Tibial nerve (tissue), 4 donors: ENCODE measurements at regions not wholly inside any gene's neighbourhood (a gene's known extent, or its start where the extent isn't known, plus 50 kb on each side); places are given as distances from the start of the nearest gene placed in this dataset.

Source experiments
- DNase-seq, 2 donors: peaks; one replicate each; pipeline ENCODE4 v3.0.0-alpha.2; 2019; ENCODE audit warnings: low spot score in 2 of 2
- H3K27ac ChIP-seq, 4 donors: fragments of 200-600 bp; sonication (generic) in 3 of 4; one replicate each; pipeline ENCODE4 v1.5.1; 2017 to 2019; ENCODE audit warnings: mild to moderate bottlenecking in 1 of 4
- H3K27me3 ChIP-seq, 2 donors: fragments of 200-600 bp; sonication (generic) in 1 of 2; one replicate each; pipeline versions ENCODE4 v1.5.1 to v1.6.0; 2017 to 2019
- H3K36me3 ChIP-seq, 3 donors: fragments of 200-600 bp; sonication (generic); one replicate each; pipeline ENCODE4 v1.5.1; 2018 to 2019
- H3K4me1 ChIP-seq, 4 donors: fragments of 200-600 bp; sonication (generic) in 3 of 4; one replicate each; pipeline ENCODE4 v1.5.1; 2017 to 2019
- H3K4me3 ChIP-seq, 4 donors: fragments of 200-600 bp; sonication (generic) in 3 of 4; one replicate each; pipeline ENCODE4 v1.5.1; 2017 to 2019; ENCODE audit warnings: mild to moderate bottlenecking in 1 of 4, moderate library complexity in 1 of 4
- H3K9me3 ChIP-seq, 4 donors: fragments of 200-600 bp; sonication (generic) in 3 of 4; one replicate each; pipeline ENCODE4 v1.5.1; 2017 to 2019
- EP300 ChIP-seq, 2 donors: sonication (generic); formaldehyde crosslinking; IDR thresholded peaks; one replicate each; pipeline ENCODE4 v1.6.1; 2017; ENCODE audit warnings: antibody characterized with exemption in 2 of 2, mild to moderate bottlenecking in 1 of 2
- POLR2A ChIP-seq, 2 donors: fragments of 450-650 bp; IDR thresholded peaks; one replicate each; pipeline ENCODE4 v1.6.1; 2017; ENCODE audit warnings: antibody characterized with exemption in 2 of 2, mild to moderate bottlenecking in 2 of 2, moderate library complexity in 2 of 2
- WGBS, 2 donors: methylation state at CpG; one replicate each; pipeline ENCODE4 v1.1.5; 2018; 5-methylcytosine and 5-hydroxymethylcytosine counted together
- TF ChIP-seq, protein P1 (sequence below), 5 experiments: fragments of 200-600 bp in 3 of 5; fragments of 450-650 bp in 2 of 5; sonication (generic) in 3 of 5; IDR thresholded peaks; one replicate each; pipeline ENCODE4 v1.5.1; 2016 to 2019; ENCODE audit warnings: antibody characterized with exemption in 5 of 5, mild to moderate bottlenecking in 3 of 5, moderate library complexity in 2 of 5

DNA sequence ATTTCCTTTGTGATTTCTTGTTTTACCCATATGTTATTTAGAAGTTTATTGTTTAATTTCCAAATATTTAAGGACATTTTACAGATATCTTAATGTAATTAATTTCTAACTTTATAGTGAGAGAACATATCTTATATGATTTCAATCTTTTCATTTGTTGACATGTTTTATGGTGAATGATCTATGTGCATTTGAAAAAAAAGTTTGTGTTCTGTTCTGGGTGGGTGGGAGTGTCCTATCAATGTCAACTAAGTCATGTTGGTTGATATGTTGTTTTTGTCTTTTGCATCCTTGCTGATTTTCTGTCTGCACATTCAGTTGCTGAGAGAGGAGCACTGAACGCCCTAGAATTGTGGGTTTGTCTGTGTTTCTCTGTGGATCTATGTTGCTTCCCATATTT is 50.3 kb upstream of the CBFA2T3 start:
- WGBS, 2 donors = 76 to 81% methylated on average over 1 of the region's 1 CpG
- Histone ChIP-seq H3K36me3 (no peaks in the 10 kb centered on the region), H3K4me3 (no peak overlapping the region), H3K27ac (no peak overlapping the region), H3K27me3 (peaks cover 0 to 12% of the 10 kb centered on the region in 2 donors), H3K4me1 (peaks cover 0 to 1% (median 0%) of the 10 kb centered on the region in 4 donors), H3K9me3 (peaks cover 0 to 48% (median 5%) of the 10 kb centered on the region in 4 donors)
- DNase-seq = no peak
- TF ChIP-seq, protein P1, sequence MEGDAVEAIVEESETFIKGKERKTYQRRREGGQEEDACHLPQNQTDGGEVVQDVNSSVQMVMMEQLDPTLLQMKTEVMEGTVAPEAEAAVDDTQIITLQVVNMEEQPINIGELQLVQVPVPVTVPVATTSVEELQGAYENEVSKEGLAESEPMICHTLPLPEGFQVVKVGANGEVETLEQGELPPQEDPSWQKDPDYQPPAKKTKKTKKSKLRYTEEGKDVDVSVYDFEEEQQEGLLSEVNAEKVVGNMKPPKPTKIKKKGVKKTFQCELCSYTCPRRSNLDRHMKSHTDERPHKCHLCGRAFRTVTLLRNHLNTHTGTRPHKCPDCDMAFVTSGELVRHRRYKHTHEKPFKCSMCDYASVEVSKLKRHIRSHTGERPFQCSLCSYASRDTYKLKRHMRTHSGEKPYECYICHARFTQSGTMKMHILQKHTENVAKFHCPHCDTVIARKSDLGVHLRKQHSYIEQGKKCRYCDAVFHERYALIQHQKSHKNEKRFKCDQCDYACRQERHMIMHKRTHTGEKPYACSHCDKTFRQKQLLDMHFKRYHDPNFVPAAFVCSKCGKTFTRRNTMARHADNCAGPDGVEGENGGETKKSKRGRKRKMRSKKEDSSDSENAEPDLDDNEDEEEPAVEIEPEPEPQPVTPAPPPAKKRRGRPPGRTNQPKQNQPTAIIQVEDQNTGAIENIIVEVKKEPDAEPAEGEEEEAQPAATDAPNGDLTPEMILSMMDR (IDR thresholded peaks at IDR 0.05) = no peak

DNA sequence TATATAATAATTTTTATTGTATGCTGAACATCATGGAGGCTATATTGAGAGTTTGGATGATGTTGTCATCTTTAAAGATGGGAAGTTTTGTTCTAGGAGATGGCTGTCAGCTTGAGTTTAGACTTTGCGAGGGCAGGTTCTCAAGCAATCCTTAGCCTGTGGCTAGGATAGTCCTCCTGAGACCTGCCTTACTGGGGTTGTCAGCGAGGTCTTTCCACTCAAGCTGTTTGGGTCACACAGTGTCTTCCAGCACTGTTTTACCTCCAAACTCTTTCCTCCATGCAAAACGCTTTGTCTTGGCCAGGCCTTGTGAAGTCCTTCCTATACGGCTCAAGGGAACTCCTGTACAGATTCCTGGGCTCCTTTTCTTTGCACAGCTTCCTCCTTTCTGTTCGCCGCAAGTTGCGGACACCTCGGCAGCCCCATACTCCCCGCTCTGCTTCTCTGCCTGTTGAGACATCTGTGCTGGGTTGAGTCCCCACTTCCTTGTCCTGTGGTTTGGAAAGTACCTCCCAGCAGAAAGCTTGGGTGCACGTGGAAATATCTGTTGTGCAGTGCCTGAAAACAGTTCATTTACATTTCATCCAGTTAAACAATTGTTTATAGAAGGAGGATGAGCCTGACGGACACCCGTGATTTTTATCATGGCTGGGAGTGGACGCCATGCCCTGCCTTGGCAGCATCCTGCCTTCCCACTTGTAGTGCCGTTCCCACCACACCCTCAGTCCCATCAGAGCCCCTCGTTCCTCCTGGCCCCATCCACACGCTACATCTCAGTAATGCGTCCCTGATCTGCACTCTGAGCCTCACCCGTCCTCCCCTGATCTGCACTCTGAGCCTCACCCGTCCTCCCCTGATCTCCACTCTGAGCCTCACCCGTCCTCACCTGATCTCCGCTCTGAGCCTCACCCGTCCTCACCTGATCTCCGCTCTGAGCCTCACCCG is 55.0 kb upstream of the CBFA2T3 start:
- 78 to 81% methylated on average over 24 of the region's 24 CpGs for WGBS, 2 donors
- no peak for TF ChIP-seq EP300 (IDR thresholded peaks at IDR 0.05)
- TF ChIP-seq, protein P1 (IDR thresholded peaks at IDR 0.05) = no peak
- no peak for TF ChIP-seq POLR2A (IDR thresholded peaks at IDR 0.05)
- Histone ChIP-seq H3K36me3 (no peaks in the 10 kb centered on the region), H3K4me3 (no peak overlapping the region), H3K27me3 (peaks cover 0 to 17% of the 10 kb centered on the region in 2 donors), H3K27ac (no peak overlapping the region), H3K4me1 (peaks cover 0 to 5% (median 0%) of the 10 kb centered on the region in 4 donors), H3K9me3 (peaks cover 0 to 18% (median under 1%) of the 10 kb centered on the region in 4 donors)
- DNase-seq = peak in 1 of 2 donors; percentile 28

DNA sequence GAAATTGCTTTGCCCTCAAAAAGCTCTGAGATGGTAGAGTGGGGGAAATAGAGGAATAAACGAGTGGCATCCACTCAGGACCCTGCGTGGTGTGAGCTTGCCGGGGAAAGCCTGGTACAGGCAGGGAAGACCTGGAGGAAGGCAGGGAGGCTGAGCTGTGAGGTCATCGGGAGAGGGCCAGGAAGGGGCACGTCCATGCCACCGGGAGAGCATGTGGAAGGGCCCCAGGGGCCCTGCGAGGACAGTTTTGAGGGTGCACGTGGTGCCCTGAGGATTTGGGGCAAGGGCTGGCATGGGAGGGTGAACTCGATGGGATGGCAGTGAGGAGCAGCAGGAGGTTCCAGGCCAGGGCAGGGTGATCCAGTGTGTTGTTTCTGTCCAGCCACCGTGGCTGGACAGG is 56.3 kb upstream of the CBFA2T3 start:
- WGBS, 2 donors = 72 to 79% methylated on average over 10 of the region's 10 CpGs
- no peak for DNase-seq
- Histone ChIP-seq H3K4me3 (no peak overlapping the region), H3K9me3 (peaks cover 0 to 17% (median 0%) of the 10 kb centered on the region in 4 donors), H3K27me3 (peaks cover 0 to 30% of the 10 kb centered on the region in 2 donors), H3K27ac (no peak overlapping the region), H3K4me1 (peaks cover 0 to 5% (median 0%) of the 10 kb centered on the region in 4 donors), H3K36me3 (no peaks in the 10 kb centered on the region)
- TF ChIP-seq POLR2A (IDR thresholded peaks at IDR 0.05) (no peak), EP300 (IDR thresholded peaks at IDR 0.05) (no peak)
- TF ChIP-seq, protein P1 (IDR thresholded peaks at IDR 0.05) = no peak

DNA sequence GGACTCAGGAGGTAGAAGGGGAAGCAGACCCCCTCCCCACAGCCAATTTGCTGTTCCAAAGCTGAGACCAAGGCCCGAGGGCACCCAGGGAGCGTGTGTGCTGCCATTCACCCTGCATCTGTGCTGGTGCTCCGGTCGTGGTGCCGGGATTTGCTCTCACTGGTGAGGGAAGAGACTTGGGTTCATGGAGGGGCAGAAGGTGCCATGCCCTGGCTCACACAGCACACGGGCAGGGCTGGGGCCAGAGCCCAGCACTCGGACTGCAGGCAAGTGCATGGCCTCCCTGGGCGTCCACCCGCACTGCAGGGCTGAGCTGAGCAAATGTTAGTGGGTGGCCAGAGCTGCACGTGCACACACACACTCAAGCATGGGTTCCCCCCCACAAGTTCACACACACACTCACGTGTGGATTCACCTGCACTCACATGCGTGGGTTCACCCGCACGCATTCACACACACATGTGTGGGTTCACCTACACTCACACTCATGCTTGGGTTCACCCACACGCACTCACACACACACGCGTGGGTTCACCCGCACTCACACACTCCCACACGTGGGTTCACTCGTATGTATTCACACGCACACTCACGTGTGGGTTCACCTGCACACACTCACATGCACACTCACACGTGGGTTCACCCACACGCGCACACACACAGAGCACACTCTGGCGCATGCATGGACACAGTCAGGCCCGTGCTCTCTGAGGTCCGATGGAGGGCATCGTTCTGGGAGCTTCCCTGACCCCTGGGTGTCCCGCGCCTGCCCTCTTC is 57.0 kb upstream of the CBFA2T3 start:
- peaks cover 0 to 5% (median 0%) of the 10 kb centered on the region in 4 donors for H3K4me1 ChIP-seq
- DNase-seq = no peak
- H3K9me3 ChIP-seq = peaks cover 0 to 17% (median 0%) of the 10 kb centered on the region in 4 donors
- 85 to 86% methylated on average over 26 to 28 of the region's 31 CpGs for WGBS, 2 donors
- H3K36me3 ChIP-seq = no peaks in the 10 kb centered on the region
- no peak overlapping the region for H3K4me3 ChIP-seq
- no peak overlapping the region for H3K27ac ChIP-seq
- H3K27me3 ChIP-seq = peaks cover 0 to 37% of the 10 kb centered on the region in 2 donors
- TF ChIP-seq, protein P1 (IDR thresholded peaks at IDR 0.05) = no peak
- TF ChIP-seq POLR2A (IDR thresholded peaks at IDR 0.05) (no peak), EP300 (IDR thresholded peaks at IDR 0.05) (no peak)
